T-helper 2 cell treated with Interferon-gamma antibody and Interleukin-4, amounts not matched to agents 100 ng/mL and 5 ng/mL, for 36 hours (primary cell): ENCODE measurements at regions not wholly inside any gene's neighbourhood (a gene's known extent, or its start where the extent isn't known, plus 50 kb on each side); places are given as distances from the start of the nearest gene placed in this dataset.
"Not testable (repeated sequence)": the region's sequence is repeated elsewhere in the genome, so short reads cannot be mapped to it uniquely, and the experiment has no call there.

ENCODE experiments used
- intact Hi-C: fragments of 100-400 bp; cut with micrococcal nuclease; formaldehyde crosslinking; loops from one replicate; pipeline ENCODE4 v1.15.1; 2023

- intact Hi-C loops = loop anchor here (1.0 kb wide), 1 partner anchor 19 kb away; no protein-coding TSS in a partner anchor
Observed at GRCh38 chr20:16801919-16802651, 53.9 kb downstream of the OTOR start.

- intact Hi-C loops = loop anchor here (1.0 kb wide), 1 partner anchor 19 kb away; no protein-coding TSS in a partner anchor
Observed at GRCh38 chr20:16802652-16802935, 54.4 kb downstream of the OTOR start.

- intact Hi-C loops = no loop called here
Observed at GRCh38 chr20:16803965-16804792, 56.0 kb downstream of the OTOR start.

DNA sequence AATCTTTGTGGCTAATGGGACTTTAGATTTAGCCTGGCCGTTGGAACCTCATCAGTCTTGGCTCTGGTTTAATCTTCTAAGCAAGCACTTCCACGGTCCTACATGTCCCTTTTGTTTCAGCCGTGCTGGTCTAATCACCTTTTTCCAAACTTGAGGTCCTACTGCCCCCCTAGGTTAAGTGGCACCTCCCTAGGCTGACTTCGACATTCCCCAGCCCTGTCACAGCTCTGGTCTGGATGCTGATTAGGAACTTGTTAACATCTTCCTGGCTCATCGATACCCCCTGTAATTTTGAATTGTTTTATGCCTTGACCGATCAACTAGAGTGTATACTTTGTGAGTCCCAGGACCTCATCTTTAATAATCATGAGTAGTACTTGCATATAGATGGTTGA is 56.6 kb downstream of the OTOR start:
- intact Hi-C loops = no loop called here

DNA sequence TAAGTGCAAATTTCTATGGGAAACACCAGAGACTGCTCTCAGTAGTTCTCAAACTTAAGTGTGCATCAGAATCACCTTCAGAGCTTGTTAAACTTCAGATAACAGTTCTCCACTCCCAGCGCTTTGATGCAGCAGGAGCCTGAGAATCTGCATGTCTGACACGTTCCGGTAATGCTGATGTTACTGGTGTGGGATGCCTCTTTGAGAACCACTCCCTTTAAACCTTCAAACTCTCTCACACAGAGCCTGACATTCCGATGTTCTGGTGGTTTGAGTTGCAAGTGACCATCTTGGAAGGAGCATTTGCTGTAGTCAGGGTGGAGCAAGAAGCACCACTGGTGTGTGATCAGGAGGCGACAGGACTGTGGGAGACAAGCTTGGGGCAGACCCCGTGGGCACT is 57.9 kb downstream of the OTOR start:
- intact Hi-C loops = no loop called here

- intact Hi-C loops = no loop called here
Observed at GRCh38 chr20:16806886-16807285, 58.7 kb downstream of the OTOR start.

- intact Hi-C loops = no loop called here
Observed at GRCh38 chr20:16808796-16809195, 60.6 kb downstream of the OTOR start.

DNA sequence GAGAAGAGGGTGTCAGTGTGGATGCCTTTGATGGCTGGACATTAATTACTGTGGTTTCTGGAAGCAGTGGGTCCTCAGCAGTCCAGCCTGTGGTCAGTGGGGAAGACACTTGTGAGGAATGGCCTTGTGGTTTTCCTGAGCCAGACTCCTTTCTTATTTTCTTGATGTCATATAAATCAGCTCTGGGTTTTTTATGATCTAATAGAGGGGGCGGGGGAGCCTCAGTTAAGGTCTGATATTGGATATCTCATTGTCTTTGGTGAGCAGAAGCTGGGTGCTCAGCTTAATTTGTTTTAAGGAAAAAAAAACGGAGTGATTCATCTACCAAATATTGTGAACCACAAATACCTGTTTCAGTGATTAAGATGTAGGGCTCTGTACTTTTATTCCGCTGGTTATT is 62.1 kb downstream of the OTOR start:
- intact Hi-C loops = no loop called here

DNA sequence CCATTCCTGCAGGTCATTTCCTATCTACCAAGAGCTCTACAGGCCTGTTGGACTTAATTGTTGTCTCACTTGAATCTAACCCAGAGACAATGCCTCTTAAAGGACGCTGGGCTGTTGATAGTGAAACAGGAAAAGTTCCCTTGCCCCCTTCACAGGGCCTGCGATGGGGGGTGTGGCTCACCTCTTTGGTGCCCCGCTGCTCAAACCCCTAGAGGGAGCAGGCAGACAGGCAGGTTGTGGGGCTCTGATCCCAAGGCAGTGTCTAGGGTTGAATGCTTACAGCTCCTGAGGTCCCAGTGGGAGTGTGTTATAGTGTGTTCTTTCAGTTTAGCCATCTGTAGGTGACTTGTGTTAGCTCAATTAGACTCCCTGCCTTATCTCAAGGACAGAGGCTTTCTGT is 68.0 kb downstream of the OTOR start:
- intact Hi-C loops = no loop called here

- intact Hi-C loops = no loop called here
Observed at GRCh38 chr20:16819483-16819882, 71.3 kb downstream of the OTOR start.

GRCh38 chr20:16821211-16822089 is 73.3 kb downstream of the OTOR start:
- intact Hi-C loops = loop anchor here (1.0 to 5.0 kb wide), 2 partner anchors 19 to 119 kb away; no protein-coding TSS in a partner anchor

- intact Hi-C loops = loop anchor here (5.0 kb wide), 1 partner anchor 122 kb away; no protein-coding TSS in a partner anchor
Observed at GRCh38 chr20:16824664-16825063, 76.5 kb downstream of the OTOR start.

DNA sequence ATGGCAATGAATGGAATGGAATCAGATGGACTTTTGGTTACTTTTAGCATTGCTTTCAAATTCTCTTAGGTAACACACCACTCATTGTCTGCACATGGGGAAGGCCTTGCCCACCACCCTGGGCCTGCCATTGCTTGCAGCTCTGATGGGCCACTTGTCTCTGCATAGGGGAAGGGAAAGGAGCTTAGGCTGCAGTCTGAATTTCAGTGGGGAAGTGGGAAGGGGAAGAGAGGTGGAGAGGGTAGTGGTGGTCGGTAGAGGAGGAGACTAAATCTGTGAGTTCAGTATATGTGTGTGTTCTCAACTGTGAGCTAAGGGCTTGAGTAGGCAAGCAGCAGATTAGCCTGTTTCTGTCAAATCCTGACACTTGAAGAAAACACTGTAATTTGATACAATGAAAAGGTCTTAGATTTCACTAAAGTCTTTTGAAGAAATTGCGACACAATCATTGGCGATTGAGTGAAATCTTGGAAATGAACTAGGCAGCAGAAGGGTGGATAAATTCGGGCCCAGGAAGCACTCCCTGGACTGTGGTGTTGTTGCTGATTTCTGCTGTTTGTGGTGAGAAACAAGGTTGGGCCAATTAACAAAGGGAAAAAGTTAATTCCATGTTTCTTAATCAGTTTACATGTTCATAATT is 80.6 kb downstream of the OTOR start:
- intact Hi-C loops = no loop called here

DNA sequence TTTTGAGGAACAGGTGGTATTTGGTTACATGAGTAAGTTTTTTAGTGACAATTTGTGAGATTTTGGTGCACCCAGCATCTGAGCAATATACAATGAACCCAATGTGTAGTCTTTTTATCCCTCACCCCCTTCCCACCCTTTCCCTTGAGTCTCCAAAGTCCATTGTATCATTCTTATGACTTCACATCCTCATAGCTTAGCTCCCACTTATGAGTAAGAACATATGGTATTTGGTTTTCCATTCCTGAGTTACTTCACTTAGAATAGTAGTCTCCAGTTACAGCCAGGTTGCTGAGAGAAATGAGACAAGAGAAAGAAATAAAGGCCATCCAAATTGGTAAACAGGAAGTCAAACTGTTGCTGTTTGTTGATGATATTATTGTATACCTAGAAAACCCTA is 87.5 kb downstream of the OTOR start:
- intact Hi-C loops = not testable (repeated sequence)

DNA sequence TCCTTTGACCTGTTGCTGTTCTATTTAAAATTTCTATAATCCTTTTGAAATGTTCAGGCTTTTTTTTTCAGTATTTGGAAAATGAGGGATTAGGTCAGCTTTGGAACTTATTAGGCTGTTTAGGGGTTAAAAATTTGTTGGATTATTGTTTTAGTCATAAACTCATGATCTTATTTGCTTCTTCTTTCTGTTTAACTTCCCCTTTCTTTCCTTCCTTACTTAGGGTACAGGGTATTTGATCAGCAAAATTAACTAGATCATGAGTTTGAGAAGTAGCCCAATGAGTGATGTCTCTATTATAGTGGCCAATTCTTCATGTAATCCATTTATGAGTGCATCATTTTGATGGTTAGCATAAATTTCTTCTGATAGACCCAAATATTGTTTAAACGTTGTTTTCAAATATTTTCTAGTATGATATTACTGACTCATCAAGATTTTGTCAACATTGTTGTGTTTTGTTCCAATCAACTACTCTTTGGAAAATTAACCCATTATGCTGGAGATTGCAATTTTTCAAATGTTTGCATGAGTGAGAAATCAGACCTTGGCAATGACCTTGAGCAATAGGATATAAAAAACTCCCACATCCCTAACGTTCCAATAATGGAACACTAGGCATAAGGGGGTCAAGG is 94.4 kb downstream of the OTOR start:
- intact Hi-C loops = no loop called here

- intact Hi-C loops = no loop called here
Observed at GRCh38 chr20:16844406-16844805, 96.2 kb downstream of the OTOR start.

GRCh38 chr20:16846006-16846405 is 97.8 kb downstream of the OTOR start:
- intact Hi-C loops = no loop called here

GRCh38 chr20:16848061-16848460 is 99.9 kb downstream of the OTOR start:
- intact Hi-C loops = no loop called here

DNA sequence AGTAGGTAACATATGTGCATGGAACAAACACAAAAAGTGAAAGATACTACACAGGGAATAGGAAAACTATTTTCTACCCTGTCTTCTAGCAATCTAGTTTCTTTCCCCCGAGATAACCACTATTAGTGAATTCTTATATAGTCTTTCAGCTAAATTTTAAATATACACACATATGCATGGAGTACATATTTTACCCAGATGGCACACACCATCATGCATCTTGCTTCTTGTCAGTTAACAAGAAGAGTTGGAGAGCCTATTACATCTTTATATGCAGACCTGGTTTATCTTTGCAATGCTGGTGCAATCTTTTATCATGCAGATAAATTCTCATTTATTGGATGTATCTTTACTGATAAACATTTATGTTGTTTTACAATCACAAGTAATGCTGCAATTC is 100.4 kb downstream of the OTOR start:
- intact Hi-C loops = no loop called here

- intact Hi-C loops = no loop called here
Observed at GRCh38 chr20:16860914-16861313, 112.8 kb downstream of the OTOR start.

DNA sequence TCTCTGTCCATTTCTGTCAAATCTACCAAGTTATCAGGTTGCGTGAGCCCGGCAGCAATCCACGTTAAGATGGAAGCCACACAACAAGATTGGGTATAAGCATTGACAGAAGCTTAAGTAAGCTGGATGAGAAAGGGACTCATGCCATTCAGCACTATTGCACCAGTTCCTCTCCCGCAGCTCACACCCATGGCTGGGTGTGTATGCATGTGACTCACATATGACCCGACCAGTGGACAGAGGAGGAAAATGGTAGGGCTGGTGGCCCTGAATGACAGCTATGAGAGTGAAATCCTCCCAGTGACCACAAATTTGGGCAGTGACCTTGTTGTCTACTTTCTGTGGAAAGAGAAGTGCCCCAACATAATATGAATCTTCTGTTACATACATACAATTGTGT is 113.5 kb downstream of the OTOR start:
- intact Hi-C loops = no loop called here
